Liver (tissue), 3 donors: ENCODE measurements at regions not wholly inside any gene's neighbourhood (a gene's known extent, or its start where the extent isn't known, plus 50 kb on each side); places are given as distances from the start of the nearest gene placed in this dataset.

Experiments used
- CTCF ChIP-seq: fragments of 150-350 bp; IDR thresholded peaks from 2 replicates; pipeline ENCODE4 v1.5.1; 2017; ENCODE audit warnings: improper control_type of control experiment, low read depth, low read length; ENCODE audit not compliant: missing input control
- FOXA1 ChIP-seq: IDR thresholded peaks from 2 replicates; pipeline ENCODE4 v1.6.1; 2016; ENCODE audit warnings: antibody characterized with exemption
- GABPA ChIP-seq, 2 donors: IDR thresholded peaks in 1 of 2; conservative IDR thresholded peaks in 1 of 2; 2 replicates each; pipeline ENCODE4 v1.6.1; 2016; ENCODE audit warnings: antibody characterized with exemption in 2 of 2, mild to moderate bottlenecking in 1 of 2, moderate library complexity in 1 of 2
- SP1 ChIP-seq: IDR thresholded peaks from 2 replicates; pipeline ENCODE4 v1.6.1; 2018; ENCODE audit warnings: antibody characterized with exemption, mild to moderate bottlenecking
- TAF1 ChIP-seq: conservative IDR thresholded peaks from 2 replicates; pipeline ENCODE4 v1.6.1; 2016; ENCODE audit warnings: antibody characterized with exemption, mild to moderate bottlenecking
- YY1 ChIP-seq: IDR thresholded peaks from 2 replicates; pipeline ENCODE4 v1.6.1; 2016; ENCODE audit warnings: antibody characterized with exemption, mild to moderate bottlenecking
- donor health status: healthy.
- donor health status: healthy.

- TF ChIP-seq CTCF, result no peak
- TF ChIP-seq TAF1, result no peak
- no peak for TF ChIP-seq GABPA (IDR thresholded peaks at IDR 0.05 in 1 of 2, conservative IDR thresholded peaks at IDR 0.05 in 1 of 2)
- TF ChIP-seq YY1, result no peak
- no peak for TF ChIP-seq FOXA1
- no peak for TF ChIP-seq SP1
These were observed 69.7 kb upstream of the SIRPA start for GRCh38 chr20:1825507-1825906.
